H7 (cell line): ENCODE measurements at regions not wholly inside any gene's neighbourhood (a gene's known extent, or its start where the extent isn't known, plus 50 kb on each side); places are given as distances from the start of the nearest gene placed in this dataset.
"Not testable (repeated sequence)": the region's sequence is repeated elsewhere in the genome, so short reads cannot be mapped to it uniquely, and the experiment has no call there.

Experiments
- DNase-seq: peaks from one replicate; pipeline ENCODE4 v3.0.0; 2012
- H3K27me3 ChIP-seq: 2 replicates; pipeline ENCODE4 v1.6.0; 2011; ENCODE audit warnings: mild to moderate bottlenecking, low read length; ENCODE audit not compliant: control insufficient read depth, insufficient read depth
- H3K36me3 ChIP-seq: replicated peaks from 2 replicates; pipeline ENCODE4 v1.5.1; 2011; ENCODE audit warnings: low read length; ENCODE audit not compliant: control insufficient read depth, insufficient read depth
- H3K4me3 ChIP-seq: 2 replicates; pipeline ENCODE4 v1.5.1; 2011; ENCODE audit warnings: low read depth, mild to moderate bottlenecking, control low read depth, low read length, moderate library complexity; ENCODE audit not compliant: insufficient read depth

DNA sequence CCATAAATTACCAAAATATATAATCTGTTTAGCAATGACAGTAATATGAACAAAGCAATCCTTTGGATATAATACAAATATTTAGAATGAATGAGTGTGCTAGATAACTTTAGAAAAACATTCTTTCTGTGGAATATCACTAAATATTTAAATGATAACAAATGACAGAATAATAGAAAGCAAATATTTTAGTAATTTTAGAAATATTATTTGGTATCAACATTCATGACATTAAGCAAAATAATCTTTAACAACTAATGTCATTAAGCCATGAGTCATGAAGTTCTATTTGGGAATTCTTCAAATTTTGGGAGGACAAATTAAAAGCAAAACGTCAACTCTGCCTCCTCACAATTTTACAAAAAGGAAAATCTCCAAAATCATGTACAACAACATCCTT, 844.8 kb upstream of the LRRN3 start:
- H3K27me3 ChIP-seq = no peaks in the 10 kb centered on the region
- DNase-seq = no peak
- no peaks in the 10 kb centered on the region for H3K36me3 ChIP-seq
- no peak overlapping the region for H3K4me3 ChIP-seq

DNA sequence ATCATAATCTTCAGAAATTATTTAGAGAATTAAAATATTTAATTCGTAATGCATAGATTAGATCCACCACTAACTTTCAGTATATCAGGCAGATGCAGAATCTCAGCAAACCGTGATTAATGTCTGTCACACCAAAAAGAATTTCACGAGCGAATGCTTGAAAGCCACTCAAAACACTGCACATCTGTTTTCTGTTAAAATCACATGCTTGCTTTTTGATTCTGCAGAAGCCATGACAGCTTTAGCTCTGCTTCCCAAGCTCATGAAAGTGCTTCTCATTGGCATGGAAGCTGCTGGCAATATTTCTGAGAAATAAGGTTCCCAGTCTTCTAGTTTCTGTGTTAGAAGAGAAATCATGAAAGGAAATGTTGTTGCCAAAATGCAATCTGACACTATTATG, 837.8 kb upstream of the LRRN3 start:
- H3K4me3 ChIP-seq = no peak overlapping the region
- H3K27me3 ChIP-seq = no peaks in the 10 kb centered on the region
- H3K36me3 ChIP-seq = no peaks in the 10 kb centered on the region
- no peak for DNase-seq

GRCh38 chr7:110257673-110258072, 833.3 kb upstream of the LRRN3 start:
- DNase-seq = no peak
- no peaks in the 10 kb centered on the region for H3K27me3 ChIP-seq
- H3K36me3 ChIP-seq = no peaks in the 10 kb centered on the region
- no peak overlapping the region for H3K4me3 ChIP-seq

DNA sequence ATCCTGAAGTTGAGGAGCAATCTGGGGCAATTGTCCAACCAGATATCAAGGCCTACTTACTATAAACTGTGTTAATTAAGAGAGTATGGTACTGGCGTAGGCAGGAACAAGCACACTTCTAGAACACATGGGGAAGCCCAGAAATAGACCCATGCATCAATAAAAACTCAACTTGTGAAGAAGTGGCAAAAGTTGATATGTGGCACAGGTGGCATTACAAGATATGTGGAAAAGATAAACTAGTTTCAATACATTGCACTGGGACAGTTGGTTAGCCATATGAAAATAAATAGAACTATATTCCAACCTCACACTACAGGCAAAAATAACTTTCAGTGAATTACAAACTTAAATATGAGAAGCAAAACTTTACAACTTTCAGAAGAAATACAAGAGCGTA, 828.7 kb upstream of the LRRN3 start:
- H3K27me3 ChIP-seq = no peaks in the 10 kb centered on the region
- no peaks in the 10 kb centered on the region for H3K36me3 ChIP-seq
- H3K4me3 ChIP-seq = no peak overlapping the region
- DNase-seq = no peak

- Histone ChIP-seq H3K36me3 (no peaks in the 10 kb centered on the region), H3K4me3 (no peak overlapping the region), H3K27me3 (no peaks in the 10 kb centered on the region)
- DNase-seq = no peak
Measured at GRCh38 chr7:110264288-110264687, 826.6 kb upstream of the LRRN3 start.

GRCh38 chr7:110281362-110281761, 809.6 kb upstream of the LRRN3 start:
- Histone ChIP-seq H3K4me3 (no peak overlapping the region), H3K36me3 (no peaks in the 10 kb centered on the region)
- DNase-seq = no peak

DNA sequence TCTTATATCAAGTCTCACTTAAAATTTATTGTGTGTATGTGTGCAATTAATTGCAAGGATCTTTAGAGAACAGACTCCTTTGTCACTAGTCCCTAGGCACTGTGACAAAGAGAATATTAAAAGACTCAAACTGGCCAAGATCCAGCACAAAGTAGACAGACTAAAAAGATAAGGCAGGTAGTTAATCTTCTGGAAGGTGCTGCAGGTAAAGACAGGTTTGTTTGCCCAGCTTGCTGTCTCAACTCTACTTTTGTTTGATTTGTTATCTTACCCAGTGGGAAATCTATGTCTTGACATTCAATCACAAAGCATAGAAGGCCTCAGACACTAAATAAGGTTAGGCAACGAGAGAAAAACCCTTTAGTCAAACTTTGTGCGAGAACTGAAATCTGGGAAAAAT, 807.9 kb upstream of the LRRN3 start:
- no peaks in the 10 kb centered on the region for H3K27me3 ChIP-seq
- DNase-seq = no peak
- no peak overlapping the region for H3K4me3 ChIP-seq
- no peaks in the 10 kb centered on the region for H3K36me3 ChIP-seq

More at GRCh38 chr7:110281362-110281761, 809.6 kb upstream of the LRRN3 start:
- H3K27me3 ChIP-seq = no peaks in the 10 kb centered on the region

GRCh38 chr7:110291430-110291829, 799.5 kb upstream of the LRRN3 start:
- H3K4me3 ChIP-seq = no peak overlapping the region
- no peak for DNase-seq
- no peaks in the 10 kb centered on the region for H3K36me3 ChIP-seq
- no peaks in the 10 kb centered on the region for H3K27me3 ChIP-seq

- no peak for DNase-seq
- Histone ChIP-seq H3K36me3 (no peaks in the 10 kb centered on the region), H3K27me3 (no peaks in the 10 kb centered on the region), H3K4me3 (no peak overlapping the region)
Measured at GRCh38 chr7:110296321-110296720, 794.6 kb upstream of the LRRN3 start.

DNA sequence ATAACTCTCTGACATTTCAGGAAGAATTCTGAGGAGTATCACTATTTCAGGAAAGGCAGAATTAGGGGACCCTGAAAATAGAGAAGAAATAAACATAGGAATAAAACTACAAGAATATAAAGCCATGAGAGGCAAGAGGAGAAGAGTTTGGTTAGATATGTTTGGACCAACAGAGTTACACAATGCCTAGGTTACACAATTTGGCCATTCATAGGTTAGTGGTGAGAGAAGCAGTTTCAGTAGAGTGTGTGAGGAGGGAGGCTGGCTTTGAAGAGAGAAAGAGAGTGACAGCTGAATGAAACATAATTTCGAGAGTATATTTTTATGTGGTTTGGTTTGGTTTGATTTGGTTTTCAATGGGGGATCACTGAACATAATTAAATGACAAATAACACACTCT, 783.2 kb upstream of the LRRN3 start:
- no peak for DNase-seq
- H3K4me3 ChIP-seq = no peak overlapping the region
- no peaks in the 10 kb centered on the region for H3K27me3 ChIP-seq
- H3K36me3 ChIP-seq = no peaks in the 10 kb centered on the region

DNA sequence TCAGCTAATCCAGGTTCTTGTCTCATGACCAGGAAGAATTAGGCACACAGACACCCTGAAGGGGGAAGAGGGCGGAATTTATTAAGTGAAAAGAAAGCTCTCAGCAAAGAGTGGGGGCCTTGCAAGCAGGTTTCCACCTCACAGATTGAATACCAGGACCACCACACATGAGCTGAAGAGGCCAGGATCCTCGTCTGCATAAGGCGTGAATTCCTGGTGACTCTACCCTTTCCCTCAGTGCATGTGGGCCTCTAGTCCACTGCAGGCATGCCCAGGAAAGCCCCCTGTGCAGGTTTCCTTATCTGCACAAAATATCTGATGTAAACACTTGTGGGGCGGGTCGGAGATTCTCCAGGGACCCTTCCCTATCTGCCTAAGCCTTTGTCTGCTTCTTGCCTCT, 782.1 kb upstream of the LRRN3 start:
- no peaks in the 10 kb centered on the region for H3K36me3 ChIP-seq
- no peak for DNase-seq
- no peak overlapping the region for H3K4me3 ChIP-seq
- no peaks in the 10 kb centered on the region for H3K27me3 ChIP-seq

DNA sequence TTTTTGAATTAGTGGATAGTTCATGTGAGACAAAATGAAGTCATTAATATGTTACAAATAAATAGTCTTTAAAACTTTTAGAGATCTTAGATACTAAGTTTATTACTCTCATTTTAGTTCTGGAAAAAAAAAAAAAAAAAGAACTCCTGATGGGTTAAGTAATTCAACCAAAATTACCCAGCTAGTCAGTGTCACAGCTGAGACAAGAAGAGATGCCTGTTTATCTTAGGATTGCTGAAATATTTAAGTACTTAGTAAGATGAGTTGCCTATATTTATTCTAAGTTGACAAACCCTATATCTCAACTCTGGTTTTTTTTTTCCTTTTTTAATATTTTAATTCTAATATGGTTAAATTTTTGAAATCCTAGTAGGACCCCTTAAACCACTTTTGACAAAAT, 781.0 kb upstream of the LRRN3 start:
- Histone ChIP-seq H3K27me3 (no peaks in the 10 kb centered on the region), H3K4me3 (no peak overlapping the region), H3K36me3 (no peaks in the 10 kb centered on the region)
- DNase-seq = no peak

GRCh38 chr7:110311556-110311955, 779.4 kb upstream of the LRRN3 start:
- no peak overlapping the region for H3K4me3 ChIP-seq
- no peaks in the 10 kb centered on the region for H3K36me3 ChIP-seq
- no peak for DNase-seq
- no peaks in the 10 kb centered on the region for H3K27me3 ChIP-seq

GRCh38 chr7:110317541-110318265, 773.2 kb upstream of the LRRN3 start:
- H3K4me3 ChIP-seq = no peak overlapping the region
- no peak for DNase-seq
- no peaks in the 10 kb centered on the region for H3K27me3 ChIP-seq
- no peaks in the 10 kb centered on the region for H3K36me3 ChIP-seq

- H3K36me3 ChIP-seq, H3K27me3 ChIP-seq, DNase-seq, H3K4me3 ChIP-seq: not testable (repeated sequence)
Measured at GRCh38 chr7:110320285-110320684, 770.6 kb upstream of the LRRN3 start.

DNA sequence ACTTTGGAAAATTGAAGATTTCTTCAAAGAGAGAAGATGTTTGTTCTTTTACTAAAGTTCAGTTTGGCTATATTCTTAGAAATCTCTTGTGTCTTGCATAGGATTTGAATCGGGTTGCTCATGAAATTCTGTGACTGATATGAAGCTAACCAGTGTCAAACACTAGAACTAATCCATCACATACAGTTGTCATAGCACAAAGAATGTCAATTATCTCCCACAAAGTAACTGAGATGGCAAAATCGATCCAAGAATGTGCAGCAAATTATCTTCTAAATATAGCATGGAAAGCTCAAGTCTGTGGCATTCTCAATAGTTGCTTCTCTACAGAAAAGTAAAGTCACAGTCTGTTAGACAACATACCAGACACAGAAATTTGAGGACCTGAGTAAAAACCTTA, 768.1 kb upstream of the LRRN3 start:
- Histone ChIP-seq H3K36me3 (no peaks in the 10 kb centered on the region), H3K4me3 (no peak overlapping the region), H3K27me3 (no peaks in the 10 kb centered on the region)
- DNase-seq = no peak
